NOMO-1 (cell line): ENCODE measurements at regions not wholly inside any gene's neighbourhood (a gene's known extent, or its start where the extent isn't known, plus 50 kb on each side); places are given as distances from the start of the nearest gene placed in this dataset.

Experiments used
- DNase-seq, 2 experiments: peaks; one replicate each; lab custom pipeline; 2025; ENCODE audit not compliant: unreplicated experiment in 2 of 2; lab: John Stamatoyannopoulos, UW

DNA sequence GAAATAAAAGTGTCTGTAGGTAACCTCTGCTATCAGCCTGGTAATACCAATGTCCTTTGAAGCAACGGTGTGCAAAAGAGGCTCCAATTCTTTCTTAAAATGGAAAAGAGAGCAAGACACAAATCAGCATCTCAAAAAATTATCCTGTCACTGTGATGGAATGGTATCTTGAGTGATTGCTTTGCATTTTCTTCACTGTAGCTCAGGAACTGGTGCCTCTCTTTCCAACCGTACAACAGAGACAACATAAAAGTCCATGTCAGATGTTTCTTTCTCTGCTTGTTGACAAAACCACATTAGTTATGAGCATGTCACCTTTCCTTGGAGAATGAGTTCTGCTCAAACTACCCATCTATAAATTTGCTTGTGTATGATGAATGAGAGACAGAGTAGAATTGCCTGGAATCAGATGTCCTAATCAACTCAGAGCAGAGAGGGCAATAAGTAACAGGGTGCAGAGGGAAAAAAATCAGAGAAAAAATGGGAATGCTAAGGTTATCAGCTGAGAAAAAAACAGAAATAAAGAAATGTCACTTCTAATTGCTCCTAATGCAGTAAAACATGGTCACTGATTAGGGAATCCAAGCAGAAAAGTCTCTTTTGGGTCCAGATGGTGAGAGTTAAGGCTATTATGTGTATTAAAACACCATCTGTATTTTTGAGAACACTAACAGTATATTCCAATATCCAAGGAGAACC lies 465.0 kb upstream of the ATP2B1 start:
- DNase-seq, result no peak

DNA sequence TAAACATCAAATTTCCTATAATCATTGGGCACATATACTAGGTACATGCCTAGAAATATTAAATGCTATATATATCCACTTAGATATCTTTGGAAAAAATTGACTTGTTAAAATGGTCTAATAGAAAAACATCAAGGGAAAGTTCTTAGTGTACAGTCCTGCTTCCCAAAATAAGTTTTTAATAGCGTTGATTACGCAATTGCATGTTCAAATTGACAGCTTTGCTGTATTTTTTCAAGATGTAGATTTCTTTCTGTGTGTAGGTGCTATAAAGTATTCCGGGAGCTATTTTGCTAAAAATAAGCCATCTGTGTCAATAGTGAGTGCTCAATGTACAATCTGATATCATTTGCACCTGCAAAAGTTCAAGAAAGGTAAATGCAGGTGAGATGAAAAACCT lies 463.9 kb upstream of the ATP2B1 start:
- DNase-seq, result no peak

DNA sequence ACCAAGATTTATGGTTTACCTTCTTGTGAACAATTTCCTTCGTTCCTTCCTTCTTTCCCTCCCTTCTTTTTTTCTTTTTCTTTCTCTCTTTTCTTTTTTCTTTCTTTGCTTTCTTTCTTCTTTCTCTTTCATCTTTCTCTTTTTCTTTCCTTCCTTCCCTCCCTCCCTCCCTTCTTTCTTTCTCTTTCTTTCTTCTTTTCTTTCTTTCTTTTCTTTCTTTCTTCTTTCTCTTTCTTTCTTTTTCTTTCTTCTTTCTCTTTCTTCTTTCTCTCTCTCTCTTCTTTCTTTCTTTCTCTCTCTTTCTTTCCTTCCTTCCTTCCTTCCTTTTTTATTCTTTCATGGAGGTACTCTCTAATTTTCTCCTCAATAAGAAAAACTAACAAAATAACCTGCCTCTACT lies 462.1 kb upstream of the ATP2B1 start:
- DNase-seq, result no peak

DNA sequence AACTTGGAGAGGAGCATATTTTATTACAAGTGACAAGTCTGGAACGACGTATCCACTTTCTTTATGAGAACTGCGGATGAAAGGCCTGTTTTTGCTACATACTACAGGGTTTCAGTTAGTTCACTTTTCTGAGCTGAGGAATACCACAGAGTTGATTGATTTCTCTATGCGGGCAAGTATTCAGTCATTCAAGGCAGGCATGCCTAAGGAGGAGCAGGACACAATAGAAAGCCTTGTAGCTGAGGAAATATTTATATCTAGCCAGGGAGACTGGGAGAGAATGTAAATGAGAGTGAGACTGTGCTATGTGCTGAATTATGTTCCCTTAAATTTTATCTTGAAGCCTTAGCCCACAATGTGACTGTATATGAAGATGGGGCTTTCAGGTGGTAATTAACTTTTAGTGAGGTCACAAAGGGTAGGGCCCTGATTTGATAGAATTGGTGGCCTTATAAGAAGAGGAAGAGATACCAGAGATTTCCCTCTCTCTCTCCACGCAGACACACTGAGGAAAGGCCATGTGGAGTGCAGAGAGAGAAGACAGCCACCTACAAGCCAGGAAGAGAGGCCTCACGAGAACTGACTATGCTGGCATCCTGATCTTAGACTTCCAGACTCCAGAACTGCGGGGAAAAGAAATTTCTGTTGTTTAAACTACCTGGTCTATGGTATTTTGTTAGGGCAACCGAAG lies 459.0 kb upstream of the ATP2B1 start:
- no peak for DNase-seq

DNA sequence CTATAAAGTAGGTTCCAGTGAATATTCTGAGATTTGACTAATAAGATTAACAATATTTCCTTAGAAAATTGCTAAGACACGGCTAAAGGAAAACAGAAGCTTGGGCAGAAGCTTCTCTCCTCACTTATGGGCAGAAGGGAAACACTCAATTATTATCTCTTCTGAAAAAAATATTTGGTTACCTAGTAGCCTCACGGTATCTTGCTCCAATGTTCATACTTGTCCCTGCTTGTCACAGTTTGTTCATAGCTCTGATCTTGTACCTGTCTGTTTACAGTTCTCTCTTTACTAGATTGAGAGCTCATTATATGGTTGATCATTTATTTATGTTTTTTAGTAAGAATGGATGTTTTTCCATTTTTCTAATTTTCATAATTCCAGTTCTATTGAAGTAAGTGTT lies 458.0 kb upstream of the ATP2B1 start:
- no peak for DNase-seq

DNA sequence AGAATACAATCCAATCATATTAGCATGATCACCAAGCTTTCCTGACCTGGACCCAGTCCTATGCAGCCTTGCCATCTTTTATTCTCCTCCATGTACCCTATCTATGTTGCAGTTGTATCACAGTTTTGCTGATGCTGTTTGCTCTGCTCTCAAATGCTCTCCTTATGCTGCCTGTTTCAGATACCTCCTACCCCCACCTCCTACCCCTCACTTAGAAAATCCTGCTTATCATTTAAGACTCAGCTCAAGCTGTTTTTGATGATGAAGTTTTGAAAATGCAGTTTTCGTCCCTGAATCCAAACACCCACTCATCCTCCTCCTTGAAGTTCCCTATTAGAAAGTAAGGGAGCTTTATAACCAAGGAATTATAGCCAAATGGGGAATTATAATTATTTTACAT lies 457.4 kb upstream of the ATP2B1 start:
- no peak for DNase-seq

DNA sequence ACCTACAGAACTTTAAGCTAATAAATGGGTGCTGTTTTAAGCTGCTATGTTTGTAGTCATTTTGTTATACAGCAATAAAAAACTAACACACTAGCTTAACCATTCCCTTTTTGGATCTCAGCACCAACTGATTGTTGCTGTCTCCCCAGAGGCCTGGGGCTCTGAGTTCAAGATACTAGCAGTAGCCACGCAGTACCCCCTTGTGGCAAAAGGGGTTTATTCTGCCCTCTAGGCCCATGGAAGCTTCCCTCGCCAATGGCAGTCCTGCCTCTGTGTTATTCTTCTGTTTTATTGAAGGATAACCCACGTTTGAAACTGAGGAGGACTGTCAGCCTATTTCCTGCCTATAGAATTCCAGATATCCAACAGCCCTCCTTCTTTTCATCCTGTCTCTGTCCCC lies 455.3 kb upstream of the ATP2B1 start:
- no peak for DNase-seq

DNA sequence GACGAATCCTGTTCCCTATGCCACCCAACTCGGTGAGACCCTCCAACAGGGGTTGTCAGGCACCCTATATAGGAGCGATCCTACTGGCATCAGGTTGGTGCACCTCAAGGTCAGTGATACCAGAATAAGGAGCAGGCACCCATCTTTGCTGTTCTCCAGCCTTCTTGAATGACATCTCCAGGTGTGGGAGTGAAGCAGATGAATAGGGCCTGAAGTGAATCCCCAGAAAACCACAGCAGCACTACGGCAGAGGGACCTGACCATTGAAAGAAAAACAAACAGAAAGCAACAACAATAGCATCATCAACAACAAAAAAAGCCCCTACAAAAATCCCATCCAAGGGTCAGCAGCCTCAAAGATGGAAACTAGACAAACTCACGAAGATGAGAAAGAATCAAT lies 445.2 kb upstream of the ATP2B1 start:
- no peak for DNase-seq

DNA sequence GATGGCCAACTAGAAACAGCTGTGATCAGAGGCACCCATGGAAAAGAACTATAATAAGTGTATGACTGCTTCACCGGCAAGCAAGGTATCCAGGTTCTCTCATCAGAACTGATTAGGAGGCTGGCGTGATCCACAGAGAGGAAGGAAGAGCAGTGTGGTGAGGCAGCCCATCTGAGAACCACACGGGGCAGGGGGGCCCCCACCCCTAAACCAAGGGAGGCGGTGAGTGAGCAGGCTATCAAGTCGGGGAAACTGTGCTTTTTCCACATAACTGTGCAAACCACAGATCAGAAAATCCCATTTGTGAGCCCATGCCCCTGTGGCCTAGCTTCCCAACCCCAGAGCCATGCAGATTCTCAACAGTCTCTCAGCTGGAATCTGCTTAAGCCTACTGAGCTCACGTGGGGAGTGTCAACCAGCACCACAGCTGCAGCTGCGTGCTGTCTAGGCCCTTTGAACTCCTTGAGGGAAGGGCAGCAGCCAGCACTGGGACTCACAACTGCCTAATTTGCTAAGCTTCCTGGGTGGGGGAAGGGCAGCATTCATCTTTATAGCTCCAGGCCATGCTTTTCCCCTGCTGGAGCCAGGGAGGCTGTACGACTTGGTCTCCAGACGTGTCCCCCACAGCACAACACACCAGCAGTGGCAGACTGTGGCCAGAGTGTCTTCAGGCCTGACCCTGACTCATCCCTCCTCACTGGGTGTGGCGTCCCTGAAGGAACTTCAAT lies 444.4 kb upstream of the ATP2B1 start:
- no peak for DNase-seq

DNA sequence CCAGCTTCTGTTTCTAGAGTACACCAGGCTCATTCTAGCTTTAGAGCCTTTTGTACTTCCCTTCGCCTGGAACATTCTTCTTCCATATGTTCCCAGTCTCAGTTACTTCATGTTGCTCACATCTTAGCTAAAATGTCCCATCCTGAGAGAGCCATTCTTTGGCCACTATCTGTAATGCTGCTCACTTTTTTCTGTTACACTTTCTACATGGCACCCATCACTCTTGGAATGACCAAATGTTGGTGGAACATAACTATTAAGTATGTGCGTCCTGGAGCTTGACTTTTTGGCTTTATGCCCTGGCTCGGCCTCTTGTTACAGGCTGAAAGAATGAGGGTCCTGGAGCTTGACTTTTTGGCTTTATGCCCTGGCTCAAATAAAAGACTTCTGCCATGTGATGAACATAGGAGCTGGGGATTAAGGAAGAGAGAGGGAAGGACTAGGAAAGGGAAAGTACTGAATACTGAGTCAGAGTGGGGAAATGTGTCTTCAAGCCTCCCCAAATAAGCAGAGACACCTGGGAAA lies 442.9 kb upstream of the ATP2B1 start:
- DNase-seq, result no peak

DNA sequence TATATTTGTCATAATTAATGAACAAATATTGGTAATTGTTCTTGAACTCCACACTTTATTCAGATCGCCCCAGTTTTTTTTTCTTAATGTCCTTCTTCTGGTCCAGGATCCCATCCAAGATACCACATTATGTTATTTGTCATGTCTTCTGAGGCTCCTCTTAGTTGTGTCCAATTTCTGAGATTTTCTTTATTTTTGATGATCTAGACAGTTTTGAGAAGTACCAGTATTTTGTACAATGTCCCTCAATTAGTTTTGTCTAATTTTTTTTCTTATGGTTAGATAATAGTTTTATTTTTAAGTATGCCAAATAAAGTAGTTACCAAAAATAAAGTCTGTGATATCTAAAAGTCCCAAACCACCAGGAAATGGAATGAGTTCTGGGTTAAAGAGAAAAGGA lies 440.8 kb upstream of the ATP2B1 start:
- no peak for DNase-seq

DNA sequence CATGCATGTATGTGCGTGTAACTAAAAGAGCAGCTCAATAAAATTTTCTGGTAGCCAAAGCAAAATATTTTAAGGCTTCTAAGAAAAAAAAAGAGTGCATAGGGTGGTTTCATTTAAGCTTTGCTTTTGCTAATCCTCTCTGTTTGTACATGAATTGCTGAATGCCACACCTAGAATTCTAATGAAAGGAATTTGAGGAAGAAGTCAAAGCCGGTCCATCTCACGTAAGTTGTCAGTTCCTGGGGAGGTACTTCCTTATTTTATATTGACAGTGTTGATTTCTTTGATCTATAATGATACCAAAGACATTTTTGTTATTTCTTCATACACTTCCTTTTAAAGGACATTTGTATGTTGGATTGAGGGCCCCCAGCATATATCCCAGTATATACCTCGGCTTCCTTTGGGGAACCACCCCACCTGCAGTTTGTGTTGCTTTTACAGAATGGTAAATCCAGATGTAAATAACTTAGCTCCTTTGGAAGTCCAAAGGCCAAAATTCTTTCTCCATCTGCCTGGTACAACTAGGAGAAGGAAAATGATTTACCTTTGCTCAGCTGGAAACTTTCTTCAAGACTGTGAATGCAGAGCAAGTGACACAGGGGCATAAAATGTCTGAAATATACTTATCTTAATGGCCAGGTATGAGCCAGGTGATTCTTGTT lies 420.9 kb upstream of the ATP2B1 start:
- DNase-seq, result peak; percentile 1 to 29

DNA sequence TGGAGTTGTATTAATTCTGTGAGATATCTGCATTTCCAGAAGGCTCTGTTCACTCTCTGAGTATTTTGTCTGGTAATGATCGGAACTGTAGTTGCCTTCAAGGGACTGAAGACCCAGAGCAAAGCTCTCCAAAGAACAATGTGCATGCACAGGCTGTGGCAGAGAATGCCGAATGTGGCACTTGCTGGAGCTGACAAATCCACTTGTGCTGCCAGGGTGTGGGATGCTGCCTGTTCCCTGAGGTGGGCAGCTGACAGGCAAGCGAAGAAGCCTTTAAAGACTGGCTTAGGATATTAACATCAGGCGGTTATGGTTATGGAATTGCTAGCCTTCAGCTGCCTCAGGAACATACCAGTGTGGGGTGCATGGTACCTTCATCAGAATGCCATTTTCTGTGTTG lies 419.9 kb upstream of the ATP2B1 start:
- no peak for DNase-seq

DNA sequence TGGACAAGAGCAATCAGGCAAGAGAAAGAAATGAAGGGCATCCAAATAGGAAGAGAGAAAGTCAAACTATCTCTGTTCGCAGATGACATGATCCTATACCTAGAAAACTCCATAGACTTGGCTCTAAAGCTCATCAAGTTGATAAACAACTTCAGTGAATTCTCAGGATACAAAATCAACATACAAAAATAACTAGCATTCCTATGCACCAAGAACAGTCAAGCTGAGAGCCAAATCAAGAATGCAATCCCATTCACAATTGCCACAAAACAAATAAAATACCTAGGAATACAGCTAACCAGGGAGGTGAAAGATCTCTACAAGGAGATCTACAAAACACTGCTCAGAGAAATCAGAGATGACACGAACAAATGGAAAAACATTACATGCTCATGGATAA lies 417.5 kb upstream of the ATP2B1 start:
- DNase-seq, result no peak

DNA sequence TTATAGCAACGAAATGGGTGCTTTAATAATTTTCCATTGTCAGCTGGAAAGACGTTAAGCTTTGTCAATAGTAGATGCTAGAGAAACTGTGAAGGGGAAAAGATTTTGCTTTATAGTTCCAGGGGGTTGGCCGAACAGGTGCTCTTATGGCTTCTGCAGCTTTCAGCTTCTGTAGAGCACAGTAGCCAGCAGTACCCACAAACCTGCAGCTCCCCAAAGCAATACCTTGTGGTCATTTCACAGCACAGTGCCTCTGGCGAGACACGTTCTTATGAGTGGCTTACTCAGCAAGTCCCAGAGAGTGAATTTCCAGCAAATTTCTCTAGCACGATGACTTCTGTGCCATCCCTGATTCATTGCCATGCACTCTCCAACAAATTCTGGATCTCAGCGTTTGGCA lies 416.3 kb upstream of the ATP2B1 start:
- no peak for DNase-seq

DNA sequence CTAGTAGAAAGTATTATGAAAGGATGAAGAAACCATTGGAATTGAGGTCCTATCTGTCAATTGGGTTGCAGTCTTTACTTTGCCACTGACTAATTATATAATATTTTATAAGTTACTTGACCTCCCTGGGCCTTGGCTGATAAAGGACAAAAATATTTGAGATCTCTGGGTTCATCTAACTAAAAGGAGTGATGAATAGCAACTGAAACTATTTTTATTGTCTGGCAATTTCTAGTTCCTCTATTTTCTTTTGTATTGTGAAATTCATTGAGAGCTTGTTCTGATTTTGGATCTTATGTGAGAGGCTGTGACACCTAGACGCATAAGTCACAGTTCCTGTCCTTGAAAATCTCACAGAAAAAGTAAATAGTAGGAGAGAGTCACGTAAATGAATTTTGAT lies 415.7 kb upstream of the ATP2B1 start:
- DNase-seq, result peak; percentile 43 to 83

DNA sequence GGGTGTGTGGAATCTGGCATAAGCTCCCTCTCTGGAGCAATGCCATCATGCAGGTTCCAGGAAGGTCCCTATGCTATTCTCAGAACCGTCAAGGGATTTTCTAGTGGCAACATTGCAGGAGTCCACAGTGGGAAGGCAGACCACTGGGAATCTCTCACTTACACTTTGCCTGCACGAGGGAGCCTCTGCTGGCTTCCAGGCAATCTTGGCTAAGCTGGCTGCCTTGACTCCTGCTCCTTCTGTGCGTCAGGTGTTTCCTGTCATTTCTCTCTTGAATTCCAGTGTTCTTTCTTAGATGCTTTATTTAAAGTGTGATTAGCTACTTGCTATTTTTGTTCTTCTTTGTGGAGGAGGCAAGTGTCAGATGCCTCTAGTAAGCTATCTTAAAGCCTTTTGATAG lies 414.0 kb upstream of the ATP2B1 start:
- no peak for DNase-seq

DNA sequence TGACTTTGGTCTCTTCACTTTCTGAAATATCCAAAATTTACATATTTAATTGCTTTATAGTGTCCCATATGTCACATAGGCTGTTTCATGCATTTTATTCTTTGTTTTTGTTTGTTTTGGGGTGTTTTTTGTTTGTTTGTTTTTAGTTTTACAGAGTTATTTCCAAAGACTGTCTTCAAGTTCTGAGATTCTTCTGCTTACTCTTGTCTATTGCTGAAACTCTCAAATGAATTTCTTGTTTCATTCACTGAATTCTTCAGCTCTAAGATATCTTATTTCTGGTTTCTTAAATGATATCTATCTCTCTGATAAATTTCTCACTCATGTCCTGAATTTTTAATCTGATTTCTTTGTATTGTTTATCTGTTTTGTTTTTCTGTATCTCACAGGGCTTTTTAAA lies 412.0 kb upstream of the ATP2B1 start:
- DNase-seq, result no peak

DNA sequence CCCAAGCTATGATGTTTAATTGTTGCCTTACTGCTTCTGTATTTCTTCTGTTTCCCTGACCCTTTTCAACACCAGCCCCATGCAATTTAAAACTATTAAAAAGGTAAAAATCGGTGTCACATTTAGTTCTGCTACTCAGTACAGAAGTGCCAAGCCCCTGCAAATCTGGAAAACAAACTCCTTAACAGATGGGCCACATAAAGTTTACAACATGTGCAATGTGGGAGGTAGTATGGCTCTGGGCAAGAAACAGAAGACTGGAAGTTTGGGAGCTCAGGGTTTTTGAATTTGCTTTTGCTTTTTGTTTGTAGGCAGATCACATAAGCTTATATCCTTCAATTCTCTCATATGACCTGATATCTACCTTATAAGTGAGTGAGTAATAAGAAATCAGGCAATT lies 404.0 kb upstream of the ATP2B1 start:
- DNase-seq, result no peak

DNA sequence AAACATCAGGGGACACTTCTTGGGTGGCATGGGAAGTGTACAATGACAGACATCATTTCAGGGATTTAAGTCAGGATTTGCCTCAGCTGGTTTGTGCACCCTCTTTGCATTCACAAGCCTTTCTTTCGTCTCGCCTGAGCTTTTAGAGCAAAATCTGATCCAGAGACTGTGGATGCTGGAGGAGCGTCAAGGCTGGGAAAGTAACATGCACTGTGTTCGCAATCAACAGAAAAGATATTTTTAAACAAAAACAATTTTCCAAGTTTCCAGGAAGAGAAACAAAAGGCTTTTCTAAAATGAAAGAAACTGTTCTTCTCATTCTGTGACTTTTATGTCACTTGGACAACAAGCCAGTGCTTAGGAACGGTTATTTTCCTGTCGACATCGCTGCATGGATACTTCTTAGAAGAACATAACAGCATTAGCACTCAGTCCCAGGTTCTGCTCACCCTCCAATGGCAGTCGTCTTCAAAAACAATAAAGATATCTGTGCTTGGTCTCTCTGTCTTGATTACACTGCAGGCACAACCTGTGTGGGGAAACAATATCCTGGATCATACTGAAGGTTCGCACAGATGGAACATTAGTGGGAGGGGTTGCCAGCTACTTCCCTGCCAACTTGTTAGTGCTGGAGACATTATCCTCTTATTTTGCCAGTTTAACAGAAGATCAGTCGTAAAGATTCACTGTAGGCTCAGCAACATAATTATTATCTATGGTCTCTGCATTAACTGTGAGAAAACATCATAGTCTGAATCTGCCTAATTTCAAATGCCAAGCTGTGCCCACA lies 403.3 kb upstream of the ATP2B1 start:
- DNase-seq, result no peak

DNA sequence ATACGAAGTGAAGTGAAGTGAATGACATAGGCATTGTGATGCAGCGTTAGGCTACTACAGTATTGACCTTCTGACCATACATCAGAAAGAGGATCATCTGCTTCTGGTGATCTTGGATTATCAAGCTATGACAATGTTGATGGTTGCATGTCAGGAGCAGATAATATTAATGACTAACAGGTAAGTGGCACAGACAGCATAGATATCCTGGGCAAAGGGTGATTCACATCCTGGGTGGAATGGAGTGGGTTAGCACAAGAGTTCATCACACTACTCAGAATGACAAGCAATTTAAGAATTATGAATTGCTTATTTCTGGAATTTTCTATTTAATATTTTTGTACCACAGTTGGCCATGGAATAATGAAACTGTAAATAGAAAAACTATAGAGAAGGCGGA lies 397.9 kb upstream of the ATP2B1 start:
- DNase-seq, result no peak
